ENCODE measurements at regions not wholly inside any gene's neighbourhood (a gene's known extent, or its start where the extent isn't known, plus 50 kb on each side); places are given as distances from the start of the nearest gene placed in this dataset.

DNA sequence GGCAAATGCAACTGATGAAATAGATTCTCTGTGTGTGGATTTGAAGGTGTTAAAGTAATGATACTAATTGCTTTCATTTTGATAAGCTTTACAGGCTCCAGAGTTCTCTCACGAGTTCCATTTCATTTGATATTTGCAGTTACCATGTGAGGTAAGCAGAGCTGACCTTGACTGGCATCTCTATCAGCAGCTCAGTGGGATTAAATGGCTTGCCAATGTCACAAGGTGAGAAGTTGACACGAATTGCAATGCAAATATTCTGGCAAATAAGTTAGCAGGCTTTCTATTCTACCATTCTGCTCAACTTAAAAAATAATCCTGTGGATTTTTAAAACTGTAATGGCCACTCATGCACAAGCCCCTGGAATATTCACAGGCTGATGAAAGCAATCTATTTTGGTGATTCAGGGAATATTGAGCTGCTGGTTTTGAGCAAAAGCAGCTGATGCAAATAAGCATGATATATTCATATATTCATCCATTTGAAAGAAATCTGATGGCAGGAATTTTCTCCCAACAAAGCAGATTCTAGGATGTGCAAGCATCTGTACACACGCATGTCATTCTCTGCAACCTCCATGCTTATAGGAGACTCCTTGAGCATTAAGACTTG lies 64.5 kb upstream of the ANKRD1 start:
- peak; percentile 52 for DNase-seq (ENCODE audit: low read depth)
- TF ChIP-seq, protein P1, sequence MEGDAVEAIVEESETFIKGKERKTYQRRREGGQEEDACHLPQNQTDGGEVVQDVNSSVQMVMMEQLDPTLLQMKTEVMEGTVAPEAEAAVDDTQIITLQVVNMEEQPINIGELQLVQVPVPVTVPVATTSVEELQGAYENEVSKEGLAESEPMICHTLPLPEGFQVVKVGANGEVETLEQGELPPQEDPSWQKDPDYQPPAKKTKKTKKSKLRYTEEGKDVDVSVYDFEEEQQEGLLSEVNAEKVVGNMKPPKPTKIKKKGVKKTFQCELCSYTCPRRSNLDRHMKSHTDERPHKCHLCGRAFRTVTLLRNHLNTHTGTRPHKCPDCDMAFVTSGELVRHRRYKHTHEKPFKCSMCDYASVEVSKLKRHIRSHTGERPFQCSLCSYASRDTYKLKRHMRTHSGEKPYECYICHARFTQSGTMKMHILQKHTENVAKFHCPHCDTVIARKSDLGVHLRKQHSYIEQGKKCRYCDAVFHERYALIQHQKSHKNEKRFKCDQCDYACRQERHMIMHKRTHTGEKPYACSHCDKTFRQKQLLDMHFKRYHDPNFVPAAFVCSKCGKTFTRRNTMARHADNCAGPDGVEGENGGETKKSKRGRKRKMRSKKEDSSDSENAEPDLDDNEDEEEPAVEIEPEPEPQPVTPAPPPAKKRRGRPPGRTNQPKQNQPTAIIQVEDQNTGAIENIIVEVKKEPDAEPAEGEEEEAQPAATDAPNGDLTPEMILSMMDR (conservative IDR thresholded peaks at IDR 0.05; ENCODE audit: low read depth, low read length), result no peak

GRCh38 chr10:90986136-90986760 lies 65.4 kb upstream of the ANKRD1 start:
- TF ChIP-seq, protein P1 (conservative IDR thresholded peaks at IDR 0.05; ENCODE audit: low read depth, low read length), result no peak
- no peak overlapping the region for H3K4me3 ChIP-seq (ENCODE audit: low read length)
- no peak for DNase-seq (ENCODE audit: low read depth)

More for the DNA sequence above, 64.5 kb upstream of the ANKRD1 start:
- H3K4me3 ChIP-seq (ENCODE audit: low read length), result no peak overlapping the region

DNA sequence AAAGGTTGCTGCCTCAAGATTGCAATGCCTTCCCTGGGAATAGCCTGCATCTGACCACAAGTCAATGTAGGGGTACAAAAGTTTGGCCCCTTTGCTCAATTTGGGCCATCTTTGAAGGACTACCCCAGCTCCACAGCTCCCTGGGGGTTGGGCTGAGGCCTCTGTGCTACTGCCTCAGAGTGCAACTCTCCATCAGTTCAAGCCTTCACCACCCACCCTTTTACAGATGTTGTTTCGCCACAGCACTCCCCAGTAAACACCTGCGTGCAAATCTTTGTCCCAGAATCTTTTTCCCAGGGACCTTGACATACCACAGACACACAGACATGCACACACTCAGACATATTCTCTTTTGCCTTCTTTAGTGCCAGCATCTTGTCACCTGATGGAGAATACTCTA lies 66.0 kb upstream of the ANKRD1 start:
- no peak overlapping the region for H3K4me3 ChIP-seq (ENCODE audit: low read length)
- TF ChIP-seq, protein P1 (conservative IDR thresholded peaks at IDR 0.05; ENCODE audit: low read depth, low read length), result no peak
- DNase-seq (ENCODE audit: low read depth), result no peak

GRCh38 chr10:90987383-90987782 lies 66.5 kb upstream of the ANKRD1 start:
- TF ChIP-seq, protein P1 (conservative IDR thresholded peaks at IDR 0.05; ENCODE audit: low read depth, low read length), result no peak
- DNase-seq (ENCODE audit: low read depth), result no peak
- H3K4me3 ChIP-seq (ENCODE audit: low read length), result no peak overlapping the region

DNA sequence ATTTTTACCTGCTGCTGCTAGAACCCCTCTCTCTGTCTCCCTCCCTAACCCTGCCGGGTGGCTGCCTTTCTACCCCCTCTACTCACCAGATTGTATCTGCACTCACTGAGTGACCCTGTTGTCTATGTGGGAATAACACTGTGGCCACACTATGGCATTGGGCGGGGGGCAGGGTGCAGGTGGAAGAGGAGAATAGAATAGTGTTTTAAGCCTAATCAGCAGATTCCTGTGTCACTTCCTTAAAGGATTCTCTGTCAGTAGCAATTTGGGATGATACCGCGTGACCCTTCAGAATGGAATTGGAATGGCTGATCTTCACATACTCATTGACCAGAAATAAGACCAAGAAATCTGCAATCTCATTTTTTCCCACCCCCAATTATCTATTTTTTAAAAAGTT lies 67.1 kb upstream of the ANKRD1 start:
- TF ChIP-seq, protein P1 (conservative IDR thresholded peaks at IDR 0.05; ENCODE audit: low read depth, low read length), result no peak
- DNase-seq (ENCODE audit: low read depth), result no peak
- no peak overlapping the region for H3K4me3 ChIP-seq (ENCODE audit: low read length)

- no peak for DNase-seq (ENCODE audit: low read depth)
- TF ChIP-seq, protein P1 (conservative IDR thresholded peaks at IDR 0.05; ENCODE audit: low read depth, low read length), result no peak
- no peak overlapping the region for H3K4me3 ChIP-seq (ENCODE audit: low read length)
Observed at GRCh38 chr10:90988802-90989201, 67.9 kb upstream of the ANKRD1 start.

- TF ChIP-seq, protein P1 (conservative IDR thresholded peaks at IDR 0.05; ENCODE audit: low read depth, low read length), result no peak
- no peak overlapping the region for H3K4me3 ChIP-seq (ENCODE audit: low read length)
- DNase-seq (ENCODE audit: low read depth), result no peak
Observed at GRCh38 chr10:90989378-90989777, 68.5 kb upstream of the ANKRD1 start.

Measured in retinal pigment epithelial cell (primary cell).